OCI-LY3 (cell line): ENCODE measurements at regions not wholly inside any gene's neighbourhood (a gene's known extent, or its start where the extent isn't known, plus 50 kb on each side); places are given as distances from the start of the nearest gene placed in this dataset.

ENCODE experiments used
- H2AFZ ChIP-seq: fragments of 200-600, 300-600 bp; shearing (Covaris generic); 2 replicates; pipeline ENCODE4 v1.6.0; 2014; ENCODE audit warnings: antibody characterized with exemption, low read depth, low read length
- H3K27ac ChIP-seq: fragments of 200-600, 300-600 bp; sonication (generic); 2 replicates; pipeline ENCODE4 v1.5.1; 2014; ENCODE audit warnings: mild to moderate bottlenecking, low read length, moderate library complexity, mixed read lengths
- H3K27me3 ChIP-seq: fragments of 200-600, 300-600 bp; sonication (generic); 2 replicates; pipeline ENCODE4 v1.6.1; 2014; ENCODE audit warnings: low read depth, low read length, mixed read lengths
- H3K36me3 ChIP-seq: fragments of 200-600, 300-600 bp; sonication (generic); replicated peaks from 2 replicates; pipeline ENCODE3; 2014; ENCODE audit warnings: low read depth, low read length, mixed read lengths
- H3K4me1 ChIP-seq: fragments of 300-600, 200-600 bp; sonication (generic); 2 replicates; pipeline ENCODE4 v1.6.1; 2014; ENCODE audit warnings: low read length, mixed read lengths
- H3K4me2 ChIP-seq: fragments of 200-600, 300-600 bp; sonication (generic); 2 replicates; pipeline ENCODE4 v1.6.1; 2014; ENCODE audit warnings: low read length, mixed read lengths
- H3K4me3 ChIP-seq: fragments of 300-600, 200-600 bp; sonication (generic); 2 replicates; pipeline ENCODE4 v1.5.1; 2014; ENCODE audit warnings: antibody characterized with exemption, mild to moderate bottlenecking, low read length, moderate library complexity
- H3K79me2 ChIP-seq: fragments of 300-600, 200-600 bp; shearing (Covaris generic); 2 replicates; pipeline ENCODE4 v1.6.1; 2014; ENCODE audit warnings: mild to moderate bottlenecking, low read length, mixed read lengths
- H3K9ac ChIP-seq: fragments of 300-600, 200-600 bp; shearing (Covaris generic); 2 replicates; pipeline ENCODE4 v1.6.0; 2014; ENCODE audit warnings: mild to moderate bottlenecking, low read length, moderate library complexity
- H3K9me3 ChIP-seq: fragments of 200-600, 300-600 bp; shearing (Covaris generic); 2 replicates; pipeline ENCODE4 v1.6.1; 2014; ENCODE audit warnings: low read length, mixed read lengths; ENCODE audit not compliant: insufficient read depth
- H4K20me1 ChIP-seq: fragments of 200-600, 300-600 bp; sonication (generic); 2 replicates; pipeline ENCODE4 v1.6.1; 2016; ENCODE audit warnings: low read length, mixed read lengths; ENCODE audit not compliant: insufficient read depth
- EZH2phosphoT487 ChIP-seq: fragments of 200-600 bp; shearing (Covaris generic); IDR thresholded peaks from 2 replicates; pipeline ENCODE4 v1.6.1; 2018; ENCODE audit warnings: antibody characterized with exemption, mixed run types, low read depth
- TF ChIP-seq, protein P1 (sequence below): fragments of 200-600, 300-600 bp; sonication (generic); IDR thresholded peaks from 2 replicates; pipeline ENCODE4 v1.5.1; 2014; ENCODE audit warnings: antibody characterized with exemption, low read length, low read depth

DNA sequence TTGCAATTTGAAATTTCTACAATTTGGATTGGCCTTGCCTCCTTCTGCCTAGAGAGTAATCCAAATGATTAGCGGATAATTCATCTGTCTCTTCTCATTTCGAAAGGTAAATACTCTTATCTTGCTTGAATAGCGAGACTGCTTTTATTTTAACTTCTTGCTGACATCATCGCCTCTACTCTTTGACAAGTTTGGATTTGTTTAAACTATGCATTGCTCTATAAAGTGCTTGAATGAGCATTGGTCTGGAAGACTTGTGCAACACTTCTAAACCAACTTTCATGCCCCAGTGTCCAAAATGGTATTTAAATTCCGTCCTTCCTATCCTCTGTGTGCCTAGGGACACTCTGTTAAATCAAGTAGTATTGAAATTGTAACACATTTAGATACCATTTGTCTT, 384.1 kb upstream of the SLC35B3 start:
- Histone ChIP-seq H3K4me1 (no peaks in the 10 kb centered on the region), H3K9ac (no peak overlapping the region), H3K9me3 (no peaks in the 10 kb centered on the region), H3K79me2 (no peaks in the 10 kb centered on the region), H2AFZ (no peak overlapping the region), H3K4me3 (no peak overlapping the region), H3K27me3 (no peaks in the 10 kb centered on the region), H3K4me2 (no peak overlapping the region), H4K20me1 (no peaks in the 10 kb centered on the region), H3K27ac (no peak overlapping the region), H3K36me3 (no peaks in the 10 kb centered on the region)
- TF ChIP-seq EZH2phosphoT487 = no peak
- TF ChIP-seq, protein P1, sequence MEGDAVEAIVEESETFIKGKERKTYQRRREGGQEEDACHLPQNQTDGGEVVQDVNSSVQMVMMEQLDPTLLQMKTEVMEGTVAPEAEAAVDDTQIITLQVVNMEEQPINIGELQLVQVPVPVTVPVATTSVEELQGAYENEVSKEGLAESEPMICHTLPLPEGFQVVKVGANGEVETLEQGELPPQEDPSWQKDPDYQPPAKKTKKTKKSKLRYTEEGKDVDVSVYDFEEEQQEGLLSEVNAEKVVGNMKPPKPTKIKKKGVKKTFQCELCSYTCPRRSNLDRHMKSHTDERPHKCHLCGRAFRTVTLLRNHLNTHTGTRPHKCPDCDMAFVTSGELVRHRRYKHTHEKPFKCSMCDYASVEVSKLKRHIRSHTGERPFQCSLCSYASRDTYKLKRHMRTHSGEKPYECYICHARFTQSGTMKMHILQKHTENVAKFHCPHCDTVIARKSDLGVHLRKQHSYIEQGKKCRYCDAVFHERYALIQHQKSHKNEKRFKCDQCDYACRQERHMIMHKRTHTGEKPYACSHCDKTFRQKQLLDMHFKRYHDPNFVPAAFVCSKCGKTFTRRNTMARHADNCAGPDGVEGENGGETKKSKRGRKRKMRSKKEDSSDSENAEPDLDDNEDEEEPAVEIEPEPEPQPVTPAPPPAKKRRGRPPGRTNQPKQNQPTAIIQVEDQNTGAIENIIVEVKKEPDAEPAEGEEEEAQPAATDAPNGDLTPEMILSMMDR = no peak

DNA sequence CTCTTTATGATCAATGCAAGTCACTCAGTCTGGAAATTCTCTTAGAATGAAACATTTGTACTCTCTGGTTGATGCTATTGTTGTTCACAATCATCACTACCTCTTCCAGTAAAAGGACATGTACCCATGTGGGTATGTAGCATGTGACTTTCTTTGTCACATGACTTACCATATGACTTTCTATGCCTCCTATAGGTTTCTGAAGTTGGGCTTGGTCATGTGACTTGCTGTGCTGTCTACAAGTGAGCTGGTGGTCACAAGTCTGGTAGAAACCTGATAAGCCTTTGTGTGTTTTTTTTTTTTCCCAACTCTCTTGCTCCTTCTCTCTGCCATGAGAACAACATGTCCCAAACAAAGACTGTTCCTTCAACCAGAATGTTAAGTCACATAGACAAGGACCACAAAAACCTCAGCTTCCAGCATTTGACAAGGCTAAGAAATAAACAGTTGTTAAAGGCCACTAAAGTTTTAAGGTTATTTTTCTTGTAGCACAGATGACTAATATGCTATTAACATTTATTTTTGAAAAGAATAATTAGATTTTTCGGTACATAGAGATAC, 379.2 kb upstream of the SLC35B3 start:
- H3K4me3 ChIP-seq = no peak overlapping the region
- TF ChIP-seq, protein P1 = no peak
- H3K27me3 ChIP-seq = no peaks in the 10 kb centered on the region
- no peak overlapping the region for H3K9ac ChIP-seq
- H2AFZ ChIP-seq = no peak overlapping the region
- no peaks in the 10 kb centered on the region for H3K79me2 ChIP-seq
- H3K4me1 ChIP-seq = no peaks in the 10 kb centered on the region
- no peak overlapping the region for H3K4me2 ChIP-seq
- no peaks in the 10 kb centered on the region for H3K9me3 ChIP-seq
- H3K27ac ChIP-seq = no peak overlapping the region
- H4K20me1 ChIP-seq = no peaks in the 10 kb centered on the region
- H3K36me3 ChIP-seq = no peaks in the 10 kb centered on the region

DNA sequence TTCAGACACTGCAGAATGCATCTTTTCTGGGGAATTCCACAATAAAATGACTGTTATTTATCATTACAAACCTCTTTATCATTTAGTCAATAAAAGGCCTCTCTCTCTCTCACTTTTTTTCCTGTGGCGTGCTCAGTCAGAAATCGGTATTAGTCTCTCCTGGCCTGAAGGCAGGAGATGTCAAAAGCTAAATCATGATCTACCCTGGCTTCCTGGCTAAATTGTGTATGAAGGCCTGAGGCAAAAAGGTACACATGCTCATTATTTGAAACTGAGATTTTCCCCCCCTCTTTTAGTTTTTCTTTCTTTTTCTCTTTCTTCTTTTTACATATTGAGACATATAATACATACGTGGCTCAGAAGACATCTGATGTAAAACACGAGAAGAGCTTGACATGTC, 375.0 kb upstream of the SLC35B3 start:
- Histone ChIP-seq H3K27me3 (no peaks in the 10 kb centered on the region), H3K4me1 (no peaks in the 10 kb centered on the region), H4K20me1 (no peaks in the 10 kb centered on the region), H3K9ac (no peak overlapping the region), H3K9me3 (no peaks in the 10 kb centered on the region), H2AFZ (no peak overlapping the region), H3K27ac (no peak overlapping the region), H3K36me3 (no peaks in the 10 kb centered on the region), H3K79me2 (no peaks in the 10 kb centered on the region), H3K4me3 (no peak overlapping the region), H3K4me2 (no peak overlapping the region)
- no peak for TF ChIP-seq EZH2phosphoT487
- TF ChIP-seq, protein P1 = no peak

DNA sequence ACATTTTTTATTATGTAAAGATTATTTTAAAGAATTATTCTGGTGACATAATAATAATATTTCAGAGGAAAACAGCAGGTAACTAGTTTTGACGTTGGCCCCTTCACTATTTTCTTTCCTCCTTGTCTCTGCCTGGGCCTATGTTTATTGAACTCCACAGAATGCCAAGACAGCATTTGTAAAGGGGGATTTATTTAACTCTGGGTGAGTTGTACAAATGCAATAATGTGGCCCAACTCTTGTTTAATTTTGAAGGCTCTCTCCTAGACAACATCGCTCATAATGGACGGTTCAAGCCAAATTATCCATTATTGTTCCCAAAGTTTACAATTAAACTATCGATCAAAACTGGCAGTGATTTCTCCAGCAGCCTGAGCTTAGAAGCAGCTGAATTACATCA, 374.3 kb upstream of the SLC35B3 start:
- Histone ChIP-seq H3K79me2 (no peaks in the 10 kb centered on the region), H3K4me1 (no peaks in the 10 kb centered on the region), H3K9me3 (no peaks in the 10 kb centered on the region), H3K36me3 (no peaks in the 10 kb centered on the region), H3K27ac (no peak overlapping the region), H3K4me3 (no peak overlapping the region), H3K27me3 (no peaks in the 10 kb centered on the region), H2AFZ (no peak overlapping the region), H4K20me1 (no peaks in the 10 kb centered on the region), H3K9ac (no peak overlapping the region), H3K4me2 (no peak overlapping the region)
- TF ChIP-seq EZH2phosphoT487 = no peak
- TF ChIP-seq, protein P1 = no peak
